HG03135 (cell line): ENCODE measurements at regions not wholly inside any gene's neighbourhood (a gene's known extent, or its start where the extent isn't known, plus 50 kb on each side); places are given as distances from the start of the nearest gene placed in this dataset.
"Not testable (repeated sequence)": the region's sequence is repeated elsewhere in the genome, so short reads cannot be mapped to it uniquely, and the experiment has no call there.

Experiments used
- ATAC-seq: cut with Tn5 transposase; IDR thresholded peaks from one replicate; pipeline ENCODE4 v1.9.1; 2021; ENCODE audit warnings: mild to moderate bottlenecking, moderate library complexity; ENCODE audit not compliant: unreplicated experiment

DNA sequence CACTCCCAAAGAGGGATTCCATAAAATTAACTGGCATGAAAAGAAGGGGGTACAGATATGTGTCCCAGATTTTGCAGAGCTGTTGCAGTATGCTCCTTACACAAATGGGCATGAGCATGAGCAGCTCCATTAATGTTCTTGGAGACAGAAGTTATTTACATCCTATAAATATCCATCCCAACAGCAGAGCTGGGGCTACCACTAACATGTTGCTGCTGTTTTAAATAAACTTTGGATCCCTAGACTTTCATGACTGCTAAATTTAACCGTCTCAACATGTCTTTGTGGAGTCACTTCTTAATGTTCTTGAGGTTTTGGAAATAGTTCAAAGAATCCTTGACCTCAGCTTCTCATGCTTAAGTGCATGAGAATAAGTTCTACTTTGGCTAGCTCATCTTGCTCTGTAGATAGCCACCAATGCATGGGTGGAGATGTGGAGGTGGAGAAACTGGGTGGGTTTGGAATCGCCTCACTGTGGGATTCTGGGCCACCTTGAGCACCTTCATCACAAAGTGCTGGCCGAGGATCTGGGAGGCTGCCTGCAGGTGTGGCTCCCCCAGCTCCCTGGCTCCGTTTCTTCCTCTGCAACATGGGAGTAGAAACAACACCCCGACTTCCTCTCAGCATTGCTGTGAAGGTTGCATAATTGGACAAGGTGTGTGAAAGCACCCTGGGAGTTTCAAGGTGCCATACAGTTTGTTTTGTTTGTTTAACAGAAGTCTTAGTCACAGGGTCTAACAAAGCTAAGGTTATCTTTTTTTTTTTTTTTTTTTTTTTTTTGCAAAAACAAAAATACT is 307.2 kb downstream of the MYCN start:
- no peak for ATAC-seq

DNA sequence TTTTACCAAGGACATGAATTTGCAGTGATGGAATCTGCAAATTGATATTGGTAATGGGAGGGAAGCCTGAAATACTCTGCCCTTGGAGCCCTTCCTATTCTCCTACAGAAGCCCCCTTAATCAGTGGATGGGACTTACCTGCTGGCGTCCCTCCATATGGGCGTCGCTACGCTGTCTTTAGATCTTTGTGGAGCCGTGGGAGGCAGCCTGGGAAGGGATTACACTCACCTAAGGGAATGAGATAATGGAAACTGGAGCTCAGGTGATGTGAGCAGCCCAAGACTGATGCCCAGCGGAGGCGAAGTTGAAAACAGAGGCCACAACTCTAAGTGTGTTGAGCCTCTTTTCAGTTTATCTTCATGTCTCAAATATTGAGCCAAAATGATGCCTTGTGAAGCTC is 306.6 kb downstream of the MYCN start:
- no peak for ATAC-seq

DNA sequence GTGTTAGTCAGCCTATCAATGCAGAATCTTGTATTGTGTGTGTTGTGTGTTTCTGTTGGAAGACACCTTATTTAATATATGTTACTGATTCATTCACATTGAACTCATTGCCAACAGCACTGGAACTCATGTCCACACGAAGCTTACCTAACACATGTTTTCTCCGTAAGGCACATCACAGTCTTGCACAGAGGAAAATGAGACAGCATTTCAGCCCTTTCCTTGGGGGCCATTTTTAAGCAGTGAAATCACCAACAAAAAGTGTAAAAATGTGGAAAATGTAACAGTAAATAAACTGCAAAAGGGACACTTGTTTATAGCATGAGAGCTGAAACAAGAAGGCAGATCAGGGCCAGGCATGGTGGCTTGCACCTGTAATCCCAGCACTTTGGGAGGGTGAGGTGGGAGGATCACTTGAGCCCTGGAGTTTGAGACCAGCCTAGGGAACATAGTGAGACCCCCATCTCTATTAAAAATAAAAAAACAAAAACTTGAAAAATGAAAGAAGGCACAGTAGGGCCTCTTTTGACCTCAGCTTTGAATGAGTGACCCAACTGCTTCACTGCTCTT is 306.0 kb downstream of the MYCN start:
- no peak for ATAC-seq

DNA sequence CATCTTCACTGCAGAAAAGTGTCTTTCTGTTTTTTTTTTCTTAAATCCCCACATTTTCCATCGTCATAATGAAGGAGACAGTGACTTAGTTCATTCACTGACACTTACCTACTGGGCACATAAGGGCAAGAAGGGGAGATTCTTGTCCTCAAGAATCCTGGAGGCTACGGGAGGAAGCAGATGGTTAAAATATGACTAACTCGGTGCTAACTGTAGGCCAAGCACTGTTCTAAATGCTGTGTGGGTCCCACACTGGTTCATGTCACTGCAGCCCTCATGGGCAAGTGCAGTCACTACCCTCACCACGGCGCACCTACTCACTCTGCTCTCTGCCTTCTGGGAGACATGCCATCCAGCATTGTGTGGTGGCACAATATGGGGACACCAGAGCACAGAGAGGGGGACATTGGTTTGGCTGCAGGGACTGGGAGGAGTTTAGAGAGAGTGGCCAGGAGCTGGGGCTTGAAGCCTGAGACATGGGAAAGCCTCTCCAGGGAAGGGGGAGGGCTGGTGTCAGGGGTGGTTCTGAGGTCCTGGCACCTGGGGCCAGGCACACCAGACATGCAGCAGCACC is 305.2 kb downstream of the MYCN start:
- ATAC-seq = no peak

DNA sequence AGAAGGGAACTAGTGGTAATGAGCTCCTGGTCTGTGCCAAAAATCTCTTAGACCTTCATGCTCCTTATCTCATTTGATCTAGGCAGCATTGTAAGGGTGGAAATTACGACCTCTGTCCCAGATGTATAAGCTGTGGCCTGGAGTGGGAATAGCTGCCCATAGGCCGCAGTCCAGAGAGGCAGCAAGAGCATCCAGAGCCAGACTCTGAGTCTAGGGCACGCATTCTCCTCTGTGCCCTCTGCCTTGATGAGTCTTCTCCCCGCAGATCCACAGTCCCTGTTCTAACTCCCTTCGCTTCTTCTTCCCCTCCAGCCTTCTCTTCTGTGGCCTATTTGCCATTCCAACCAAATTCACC is 304.6 kb downstream of the MYCN start:
- no peak for ATAC-seq

DNA sequence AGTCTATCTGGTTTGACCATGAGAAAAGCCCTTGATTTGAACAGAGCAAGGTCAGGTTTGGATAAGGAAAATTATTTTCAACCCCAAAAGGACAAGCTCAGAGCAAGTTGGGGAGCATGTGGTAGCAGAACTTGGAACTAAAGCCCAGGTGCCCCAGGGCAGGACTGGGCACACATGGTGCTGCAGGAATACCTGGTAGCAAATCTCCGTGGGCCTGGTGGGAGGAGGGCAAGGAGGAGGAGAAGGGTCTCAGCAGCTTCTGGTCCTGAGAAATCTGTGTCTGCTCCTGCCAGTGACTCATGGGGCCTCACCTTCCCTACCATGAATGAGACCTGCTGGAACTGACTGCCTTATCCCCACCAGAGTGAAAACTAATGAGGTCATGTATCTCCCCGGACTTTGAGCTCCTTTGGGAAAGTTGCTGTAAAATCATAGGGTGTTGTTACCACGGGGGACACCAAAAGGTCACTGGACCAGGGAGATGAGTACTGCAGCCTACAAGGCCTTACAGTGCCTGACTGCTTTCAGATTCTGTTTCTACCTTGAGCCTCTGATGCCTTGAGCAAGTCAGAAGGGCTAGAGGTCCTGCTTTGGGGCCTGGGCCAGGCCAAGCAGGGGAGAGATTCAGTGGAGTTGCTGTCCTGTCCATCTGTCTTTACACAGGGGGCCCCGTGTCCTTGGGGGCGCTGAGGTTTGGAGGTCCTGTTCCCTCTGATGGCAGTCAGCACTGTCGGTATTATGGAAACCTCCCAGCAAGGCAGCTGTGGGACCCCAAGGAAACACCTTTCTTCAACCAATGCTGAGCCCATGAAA is 304.0 kb downstream of the MYCN start:
- ATAC-seq = no peak

DNA sequence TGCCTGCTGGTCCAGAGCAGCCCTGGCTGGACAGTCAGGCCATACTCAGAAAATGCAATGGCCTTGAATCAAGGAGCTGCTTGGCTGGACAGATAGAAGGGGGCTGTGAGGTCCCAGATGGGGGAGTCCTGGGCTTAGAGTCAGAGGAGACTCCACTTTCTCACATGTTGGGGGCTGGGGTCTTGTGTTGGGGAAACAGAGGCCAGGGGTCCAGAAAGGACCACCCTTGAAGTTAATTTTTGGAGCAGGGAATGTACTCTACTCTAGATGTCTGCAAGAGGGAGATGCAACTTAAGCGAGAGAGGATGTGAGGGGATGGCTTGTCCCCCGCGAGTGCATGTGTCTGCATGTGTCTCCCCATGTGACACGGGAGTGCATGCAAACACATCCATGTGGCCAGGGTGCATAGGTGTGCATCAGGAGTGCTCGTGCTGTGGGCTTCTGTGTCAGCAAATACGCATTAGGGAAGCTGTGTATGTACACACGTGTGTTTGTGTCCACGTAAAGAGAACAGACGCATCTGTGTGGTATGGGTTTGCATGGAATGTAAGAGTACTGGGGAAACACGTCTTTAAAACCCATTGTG is 303.2 kb downstream of the MYCN start:
- ATAC-seq = no peak

DNA sequence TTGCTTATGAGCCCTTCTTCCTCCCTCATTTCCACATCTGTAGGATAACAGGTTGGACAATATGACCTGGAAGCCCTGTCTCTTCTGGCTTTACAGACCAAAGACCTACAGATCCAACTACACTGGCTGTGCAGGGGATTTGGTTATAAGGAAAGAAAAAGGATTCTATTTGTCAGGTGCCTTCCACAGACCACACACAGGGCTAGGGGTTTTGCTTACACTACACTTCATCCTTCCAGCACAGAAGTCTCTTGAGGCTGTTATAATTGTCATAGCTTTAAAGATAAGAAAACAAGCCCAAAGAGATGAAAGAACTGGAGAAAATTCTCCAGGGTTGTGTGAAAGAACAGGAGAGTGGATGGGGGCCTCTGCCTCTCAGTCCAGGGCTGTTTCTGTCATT is 302.6 kb downstream of the MYCN start:
- no peak for ATAC-seq

DNA sequence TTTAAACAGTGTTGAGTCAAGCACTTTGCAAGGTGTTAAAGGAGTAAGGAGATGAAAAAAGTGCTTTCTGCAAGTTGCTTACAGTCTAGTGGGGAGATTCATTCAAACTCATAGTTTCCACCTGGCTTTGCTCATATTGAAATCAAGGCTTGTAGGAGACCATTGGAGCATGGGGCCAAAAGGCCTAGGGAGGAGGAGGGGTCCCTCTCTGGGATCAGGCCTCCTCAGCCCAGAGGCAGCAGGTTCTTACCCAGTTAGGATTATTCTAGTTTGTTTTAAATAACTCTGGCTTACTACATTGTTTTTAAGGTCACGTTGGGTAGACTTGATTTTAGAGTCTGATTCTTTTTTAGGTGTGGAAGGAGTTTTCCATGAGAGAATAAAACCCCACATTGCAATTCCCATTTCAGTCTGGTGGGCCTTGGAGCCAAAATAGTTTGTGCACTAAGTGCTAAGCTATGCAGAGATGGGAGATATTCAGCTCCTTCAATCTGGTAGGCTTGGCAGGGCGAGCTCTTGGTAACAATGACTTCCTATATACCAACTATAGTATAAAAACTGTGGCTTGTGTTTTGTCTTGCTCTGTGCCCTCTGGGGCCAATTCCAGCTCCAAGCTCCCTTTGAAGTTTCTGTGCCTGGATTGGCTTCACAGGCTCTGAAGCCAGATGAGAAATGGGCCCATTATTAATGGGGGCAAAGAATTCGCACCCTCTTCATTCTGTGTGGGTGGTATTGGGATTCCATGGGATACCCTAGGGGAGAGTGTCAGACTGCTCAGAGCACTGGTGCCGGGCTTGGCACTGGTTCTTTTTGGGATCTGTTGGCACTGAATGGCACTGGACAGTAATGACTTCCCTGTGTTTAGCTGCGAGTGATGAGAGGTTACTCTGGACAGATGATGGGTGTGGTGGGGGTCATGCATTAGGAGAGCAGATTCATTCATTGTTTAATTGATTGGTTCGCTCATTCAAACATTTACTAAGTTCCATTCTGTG is 301.1 kb downstream of the MYCN start:
- ATAC-seq = no peak

DNA sequence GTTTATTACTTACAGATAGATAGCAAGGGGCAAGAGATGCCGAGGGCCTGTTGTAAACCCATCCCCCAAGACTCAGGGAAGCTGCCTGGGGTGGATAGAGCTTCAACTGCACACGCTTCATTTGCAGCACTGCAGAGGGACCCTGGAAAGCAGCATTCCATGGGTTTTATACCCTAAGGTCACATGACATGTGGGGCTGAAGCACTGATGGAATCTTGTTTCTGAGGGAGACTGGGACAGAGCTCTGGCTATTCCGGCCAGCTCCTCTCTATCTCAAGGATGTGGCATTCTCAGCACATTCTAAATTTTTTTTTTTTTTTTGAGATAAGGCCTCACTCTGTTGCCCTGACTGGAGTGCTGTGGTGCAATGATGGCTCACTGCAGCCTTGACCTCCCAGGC is 300.1 kb downstream of the MYCN start:
- ATAC-seq = no peak

DNA sequence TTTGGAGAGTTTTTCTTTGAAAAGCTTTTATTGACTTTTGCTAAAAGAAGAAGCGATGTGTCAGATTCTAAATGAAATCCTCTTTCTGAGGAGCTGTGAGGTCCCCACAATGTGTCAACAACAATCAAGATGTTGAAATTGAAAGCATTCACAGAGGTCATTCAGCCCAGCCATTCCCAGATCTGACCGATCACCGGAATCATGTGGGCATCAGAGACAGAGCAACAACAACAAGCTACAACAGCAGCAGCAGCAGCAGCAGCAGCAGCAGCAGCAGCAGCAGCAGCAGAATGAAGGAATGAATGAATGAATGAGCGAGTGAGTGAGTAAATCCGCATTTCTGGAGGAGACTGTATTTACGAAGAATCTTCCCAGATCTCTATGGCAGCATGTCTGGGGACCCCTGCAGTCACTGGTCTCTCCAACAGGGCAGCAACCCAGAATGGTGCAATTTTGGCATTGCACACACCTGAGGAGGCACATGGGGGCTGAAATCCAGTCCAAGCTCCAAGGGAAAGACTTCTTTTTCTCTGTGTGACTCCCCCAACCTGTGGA is 299.0 kb downstream of the MYCN start:
- no peak for ATAC-seq

DNA sequence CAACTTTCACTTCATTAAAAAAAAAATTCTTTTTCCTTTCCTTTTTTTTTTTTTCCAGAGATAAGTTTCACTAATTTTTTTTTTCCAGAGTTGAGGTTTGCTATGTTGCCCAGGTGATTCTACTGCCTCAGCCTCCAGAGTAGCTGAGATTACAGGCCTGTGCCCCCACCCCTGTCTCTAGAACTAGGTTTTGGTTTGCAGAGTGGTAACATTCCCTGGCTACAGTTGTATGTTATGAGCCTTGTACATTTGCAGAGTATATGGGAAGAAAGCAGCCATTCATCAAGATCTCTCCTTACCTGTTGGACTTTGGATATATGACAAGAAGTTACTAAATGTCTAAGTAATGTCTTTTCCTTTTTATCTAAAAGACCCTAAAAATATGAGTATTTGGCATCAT is 298.4 kb downstream of the MYCN start:
- ATAC-seq = no peak

DNA sequence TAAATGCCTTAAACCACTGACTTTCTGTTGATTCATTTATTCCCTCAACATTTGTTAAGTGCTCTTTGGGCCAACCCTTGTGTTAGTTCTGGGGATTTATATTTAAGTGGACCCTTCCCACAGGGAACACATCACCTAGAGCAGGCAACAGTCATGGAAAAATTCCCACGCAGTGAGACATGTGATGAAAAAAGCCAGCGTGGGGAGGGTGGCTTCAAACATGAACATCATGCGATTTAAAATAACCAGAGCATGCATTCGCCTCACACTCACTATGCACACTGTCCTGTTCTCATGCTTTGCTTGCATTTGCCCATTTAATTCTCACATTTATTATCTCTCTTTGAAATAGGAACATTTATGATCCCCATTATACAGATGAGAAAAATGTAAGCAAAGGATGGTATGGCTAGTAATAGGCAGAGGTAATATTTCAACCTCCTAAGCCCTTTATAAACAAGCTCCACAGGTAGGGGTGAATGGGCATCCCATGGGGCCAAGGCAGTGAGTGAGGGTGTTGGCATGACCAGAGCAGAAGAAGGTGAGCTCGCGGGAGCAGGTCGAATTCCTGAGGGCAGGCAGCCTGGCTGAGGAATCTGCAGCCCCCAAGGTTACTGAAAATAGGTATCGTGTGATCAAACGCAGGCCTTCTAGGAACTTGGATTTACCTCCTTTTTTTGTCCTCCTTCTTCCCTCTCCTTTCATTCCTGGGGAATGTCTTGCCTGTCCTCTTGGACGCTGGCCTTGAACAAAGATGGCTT is 297.8 kb downstream of the MYCN start:
- no peak for ATAC-seq

DNA sequence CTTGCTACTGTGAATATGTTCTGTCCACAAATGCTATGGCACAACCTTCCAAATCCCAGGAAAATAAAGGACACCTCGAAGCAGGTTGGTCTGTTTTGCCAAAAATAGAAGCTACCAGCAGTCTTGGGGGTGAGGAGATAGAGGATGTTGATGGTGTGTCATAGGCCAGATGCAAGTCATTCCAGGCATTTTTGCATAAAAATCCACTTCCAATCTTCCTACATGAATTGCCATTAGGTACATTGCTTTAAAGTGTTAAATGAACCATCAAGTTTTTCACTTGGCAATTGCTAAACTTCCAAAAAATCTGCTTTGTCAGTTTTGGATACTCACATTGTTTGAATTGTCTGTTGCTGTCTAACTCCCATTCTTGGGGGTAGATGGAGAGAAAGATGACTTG is 295.4 kb downstream of the MYCN start:
- ATAC-seq = no peak

DNA sequence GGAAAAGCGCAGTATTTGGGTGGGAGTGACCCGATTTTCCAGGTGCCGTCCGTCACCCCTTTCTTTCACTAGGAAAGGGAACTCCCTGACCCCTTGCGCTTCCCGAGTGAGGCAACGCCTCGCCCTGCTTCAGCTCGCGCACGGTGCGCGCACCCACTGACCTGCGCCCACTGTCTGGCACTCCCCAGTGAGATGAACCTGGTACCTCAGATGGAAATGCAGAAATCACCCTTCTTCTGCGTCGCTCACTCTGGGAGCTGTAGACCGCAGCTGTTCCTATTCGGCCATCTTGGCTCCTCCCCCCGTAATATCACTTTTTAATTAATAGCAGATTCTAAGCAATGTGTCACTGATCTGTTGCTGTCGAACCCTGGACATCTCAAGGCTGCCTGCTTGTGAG is 294.9 kb downstream of the MYCN start:
- not testable (repeated sequence) for ATAC-seq

DNA sequence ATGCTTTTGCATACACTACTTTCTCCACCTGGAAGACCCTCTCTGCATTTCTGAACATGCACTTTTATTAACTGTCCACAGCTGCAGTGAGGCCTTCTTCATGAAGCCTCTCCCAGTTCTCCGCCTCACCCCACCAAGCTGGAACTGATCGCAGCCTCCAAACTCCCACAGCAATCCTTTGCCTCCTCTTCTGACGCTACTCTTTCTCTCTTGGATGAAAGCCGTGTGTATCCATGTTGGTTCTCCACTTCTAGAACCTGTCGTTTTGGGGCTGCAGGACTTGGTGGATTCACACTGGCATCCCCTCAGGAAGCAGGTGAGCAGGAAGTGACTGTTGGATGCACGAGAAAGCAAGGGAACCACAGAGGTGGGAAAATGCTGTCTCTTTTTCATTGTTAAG is 288.6 kb downstream of the MYCN start:
- ATAC-seq = no peak

DNA sequence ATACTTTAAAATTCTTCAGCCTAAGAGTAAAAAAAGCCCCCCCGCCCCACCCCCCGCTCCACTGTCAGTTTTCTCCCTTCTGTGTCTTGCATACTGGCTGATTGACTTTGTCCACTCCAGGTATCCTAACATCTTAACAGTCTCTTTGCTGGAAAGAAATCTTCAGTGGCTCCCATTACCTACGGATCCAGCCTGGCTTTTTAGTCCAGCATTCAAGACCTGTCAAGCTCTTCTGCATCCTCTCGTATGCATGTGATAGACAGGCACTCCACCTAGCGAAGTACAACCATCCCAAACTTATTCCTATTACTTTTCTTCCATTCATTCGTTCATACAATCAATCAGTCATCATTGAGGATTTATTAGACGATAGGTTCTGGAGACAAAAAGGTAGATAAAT is 288.1 kb downstream of the MYCN start:
- ATAC-seq = no peak

DNA sequence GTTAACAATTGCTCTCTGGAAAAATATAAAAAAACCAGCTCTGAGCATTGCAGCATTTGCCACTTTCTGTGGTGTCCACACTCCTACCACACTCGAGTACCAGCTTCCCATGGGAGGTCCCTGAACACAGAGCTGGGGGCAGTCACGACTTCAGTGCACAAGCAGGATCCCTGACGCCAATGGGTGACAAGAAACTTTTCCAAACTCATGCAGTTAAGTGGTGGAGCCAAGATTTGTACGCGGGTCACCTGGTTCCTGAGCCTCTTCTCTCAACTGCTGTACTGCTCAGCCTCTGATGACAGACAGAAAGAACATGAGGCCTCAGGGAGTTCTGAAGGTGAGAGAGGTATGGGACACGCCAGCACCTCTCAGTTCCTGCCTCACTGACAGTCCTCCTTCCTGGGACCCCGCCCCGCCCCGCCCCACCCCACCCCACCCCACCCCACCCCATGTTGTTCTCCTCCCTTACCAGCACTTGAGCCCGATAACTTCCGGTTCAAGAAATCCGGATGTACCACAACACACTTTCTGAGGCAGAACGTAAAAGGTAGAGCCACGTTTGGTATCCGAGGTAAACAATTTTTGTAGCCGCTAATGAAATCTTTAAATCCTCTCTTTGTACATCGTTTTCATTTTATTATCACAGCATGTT is 287.6 kb downstream of the MYCN start:
- no peak for ATAC-seq
